NCI-H82 treated with DMSO at 0.1 percent for 48 hours (cell line): ENCODE measurements at regions not wholly inside any gene's neighbourhood (a gene's known extent, or its start where the extent isn't known, plus 50 kb on each side); places are given as distances from the start of the nearest gene placed in this dataset.

Source experiments
- DNase-seq: peaks from one replicate; lab custom pipeline; 2025; ENCODE audit not compliant: unreplicated experiment; lab: John Stamatoyannopoulos, UW

GRCh38 chr1:25105836-25106235 is 126.5 kb downstream of the SYF2 start:
- no peak for DNase-seq

- DNase-seq, result no peak
These were observed 127.3 kb downstream of the SYF2 start for GRCh38 chr1:25104932-25105561.

GRCh38 chr1:25103164-25103795 is 129.0 kb downstream of the SYF2 start:
- no peak for DNase-seq

GRCh38 chr1:25100151-25100833 is 132.0 kb downstream of the SYF2 start:
- no peak for DNase-seq

- DNase-seq, result no peak
These were observed 132.9 kb downstream of the SYF2 start for GRCh38 chr1:25099343-25099951.

- DNase-seq, result no peak
These were observed 133.6 kb downstream of the SYF2 start for GRCh38 chr1:25098717-25099116.

- DNase-seq, result no peak
These were observed 135.8 kb downstream of the SYF2 start for GRCh38 chr1:25096307-25097150.

- DNase-seq, result no peak
These were observed 136.6 kb downstream of the SYF2 start for GRCh38 chr1:25095635-25096200.

GRCh38 chr1:25094995-25095394 is 137.3 kb downstream of the SYF2 start:
- DNase-seq, result no peak

GRCh38 chr1:25094229-25094628 is 138.1 kb downstream of the SYF2 start:
- DNase-seq, result no peak

- DNase-seq, result no peak
These were observed 140.6 kb downstream of the SYF2 start for GRCh38 chr1:25091658-25092057.

GRCh38 chr1:25090707-25091422 is 141.4 kb downstream of the SYF2 start:
- no peak for DNase-seq

GRCh38 chr1:25089772-25090171 is 142.5 kb downstream of the SYF2 start:
- no peak for DNase-seq

GRCh38 chr1:25088946-25089345 is 143.4 kb downstream of the SYF2 start:
- DNase-seq, result no peak

GRCh38 chr1:25088180-25088701 is 144.1 kb downstream of the SYF2 start:
- no peak for DNase-seq

- DNase-seq, result no peak
These were observed 145.7 kb downstream of the SYF2 start for GRCh38 chr1:25086518-25087079.

GRCh38 chr1:25084407-25084806 is 147.9 kb downstream of the SYF2 start:
- no peak for DNase-seq

GRCh38 chr1:25083481-25084345 is 148.6 kb downstream of the SYF2 start:
- DNase-seq, result no peak

- DNase-seq, result no peak
These were observed 149.3 kb downstream of the SYF2 start for GRCh38 chr1:25082995-25083394.
